Esophagus muscularis mucosa (tissue), 4 donors: ENCODE measurements at regions not wholly inside any gene's neighbourhood (a gene's known extent, or its start where the extent isn't known, plus 50 kb on each side); places are given as distances from the start of the nearest gene placed in this dataset.

Experiments used
- EP300 ChIP-seq: sonication (generic); formaldehyde crosslinking; IDR thresholded peaks from one replicate; pipeline ENCODE4 v1.6.1; 2017; ENCODE audit warnings: antibody characterized with exemption
- POLR2A ChIP-seq: fragments of 450-650 bp; IDR thresholded peaks from one replicate; pipeline ENCODE4 v1.6.1; 2017; ENCODE audit warnings: antibody characterized with exemption, moderate library complexity, mild to moderate bottlenecking, low read depth
- POLR2AphosphoS5 ChIP-seq, 2 donors: sonication (generic); formaldehyde crosslinking; IDR thresholded peaks; one replicate each; pipeline ENCODE4 v1.6.1; 2017; ENCODE audit warnings: antibody characterized with exemption in 2 of 2
- TF ChIP-seq, protein P1 (sequence below), 3 experiments: fragments of 200-600 bp in 2 of 3; fragments of 450-650 bp in 1 of 3; sonication (generic) in 2 of 3; IDR thresholded peaks; one replicate each; pipeline ENCODE4 v1.5.1; 2017 to 2019; ENCODE audit warnings: antibody characterized with exemption in 3 of 3, mild to moderate bottlenecking in 2 of 3, moderate library complexity in 1 of 3

DNA sequence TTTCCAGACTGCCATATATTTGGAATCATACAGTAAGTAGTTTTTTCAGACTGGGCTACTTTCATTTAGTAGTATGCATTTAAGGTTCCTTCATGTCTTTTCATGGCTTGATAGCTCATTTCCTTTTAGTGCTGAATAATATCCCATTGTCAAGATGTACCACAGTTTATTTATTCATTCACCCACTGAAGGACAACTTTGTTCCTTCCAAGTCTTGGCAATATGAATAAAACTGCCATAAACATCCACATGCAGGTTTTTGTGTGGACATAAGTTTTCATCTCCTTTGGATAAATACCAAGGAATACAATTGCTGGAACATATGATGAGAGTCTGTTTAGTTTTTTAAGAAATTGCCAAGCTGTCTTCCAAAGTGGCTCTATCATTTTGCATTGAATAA, 366.4 kb upstream of the NFIA start:
- TF ChIP-seq, protein P1, sequence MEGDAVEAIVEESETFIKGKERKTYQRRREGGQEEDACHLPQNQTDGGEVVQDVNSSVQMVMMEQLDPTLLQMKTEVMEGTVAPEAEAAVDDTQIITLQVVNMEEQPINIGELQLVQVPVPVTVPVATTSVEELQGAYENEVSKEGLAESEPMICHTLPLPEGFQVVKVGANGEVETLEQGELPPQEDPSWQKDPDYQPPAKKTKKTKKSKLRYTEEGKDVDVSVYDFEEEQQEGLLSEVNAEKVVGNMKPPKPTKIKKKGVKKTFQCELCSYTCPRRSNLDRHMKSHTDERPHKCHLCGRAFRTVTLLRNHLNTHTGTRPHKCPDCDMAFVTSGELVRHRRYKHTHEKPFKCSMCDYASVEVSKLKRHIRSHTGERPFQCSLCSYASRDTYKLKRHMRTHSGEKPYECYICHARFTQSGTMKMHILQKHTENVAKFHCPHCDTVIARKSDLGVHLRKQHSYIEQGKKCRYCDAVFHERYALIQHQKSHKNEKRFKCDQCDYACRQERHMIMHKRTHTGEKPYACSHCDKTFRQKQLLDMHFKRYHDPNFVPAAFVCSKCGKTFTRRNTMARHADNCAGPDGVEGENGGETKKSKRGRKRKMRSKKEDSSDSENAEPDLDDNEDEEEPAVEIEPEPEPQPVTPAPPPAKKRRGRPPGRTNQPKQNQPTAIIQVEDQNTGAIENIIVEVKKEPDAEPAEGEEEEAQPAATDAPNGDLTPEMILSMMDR (IDR thresholded peaks at IDR 0.05) = no peak
- TF ChIP-seq POLR2A (no peak), EP300 (no peak), POLR2AphosphoS5 (IDR thresholded peaks at IDR 0.05) (no peak)
